NCI-H2171 (cell line): ENCODE measurements at regions not wholly inside any gene's neighbourhood (a gene's known extent, or its start where the extent isn't known, plus 50 kb on each side); places are given as distances from the start of the nearest gene placed in this dataset.

ENCODE experiments used
- DNase-seq: peaks from one replicate; lab custom pipeline; 2025; lab: John Stamatoyannopoulos, UW

DNA sequence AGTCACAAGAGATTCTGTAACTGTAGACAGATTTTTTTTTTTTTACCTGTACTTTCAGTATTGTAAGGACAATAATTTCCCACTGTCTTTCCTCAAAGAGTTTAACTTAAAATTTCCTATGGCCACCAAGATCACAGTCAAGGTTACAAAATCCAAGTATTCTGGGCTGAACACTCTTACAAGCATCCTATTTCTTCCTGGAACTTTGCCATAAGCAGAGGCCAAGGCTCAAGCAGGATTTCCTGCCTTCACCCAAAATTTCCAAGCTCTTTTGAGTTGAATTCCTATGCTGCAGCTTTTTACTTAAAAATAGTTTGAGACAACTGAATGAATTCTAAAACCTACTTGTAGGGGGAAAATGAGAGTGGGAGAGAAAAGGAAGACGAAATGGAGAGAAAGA lies 299.4 kb downstream of the ZNF516 start:
- no peak for DNase-seq

DNA sequence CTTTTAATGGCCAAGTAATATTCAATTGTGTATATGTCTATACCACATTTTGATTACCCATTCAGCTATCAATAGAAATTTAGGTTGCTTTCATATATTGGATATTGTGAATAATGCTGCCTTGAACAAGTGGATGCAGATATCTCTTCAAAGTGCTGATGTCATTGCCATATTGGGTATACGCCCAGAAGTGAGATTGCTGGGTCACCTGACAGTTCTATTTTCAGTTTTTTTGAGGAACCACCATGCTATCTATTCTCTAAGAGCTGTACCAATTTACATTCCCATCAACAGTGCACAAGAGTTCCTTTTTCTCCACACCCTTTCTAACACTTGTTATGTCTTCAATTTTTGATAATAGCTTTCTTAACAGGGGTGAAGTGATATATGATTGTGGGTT lies 306.9 kb downstream of the ZNF516 start:
- DNase-seq = no peak

DNA sequence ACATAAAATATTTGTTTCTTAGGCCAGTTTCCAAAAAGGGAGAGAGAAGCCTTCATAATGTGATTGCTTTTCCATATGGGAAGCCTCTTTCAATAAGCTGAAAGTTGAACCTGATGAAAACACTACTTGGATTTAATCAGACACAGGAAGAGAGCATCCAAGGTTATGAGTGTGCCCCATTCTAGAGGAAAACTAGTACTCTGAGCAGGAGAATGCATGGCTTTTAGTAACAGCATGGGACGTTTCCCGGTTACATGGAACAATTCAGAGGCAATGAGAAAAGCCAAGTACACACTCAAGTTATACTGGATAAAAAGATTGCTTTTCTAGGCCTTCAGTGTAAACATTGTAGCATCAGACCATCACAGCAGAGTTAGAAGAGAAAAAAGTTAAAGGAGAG lies 315.8 kb downstream of the ZNF516 start:
- DNase-seq = no peak

DNA sequence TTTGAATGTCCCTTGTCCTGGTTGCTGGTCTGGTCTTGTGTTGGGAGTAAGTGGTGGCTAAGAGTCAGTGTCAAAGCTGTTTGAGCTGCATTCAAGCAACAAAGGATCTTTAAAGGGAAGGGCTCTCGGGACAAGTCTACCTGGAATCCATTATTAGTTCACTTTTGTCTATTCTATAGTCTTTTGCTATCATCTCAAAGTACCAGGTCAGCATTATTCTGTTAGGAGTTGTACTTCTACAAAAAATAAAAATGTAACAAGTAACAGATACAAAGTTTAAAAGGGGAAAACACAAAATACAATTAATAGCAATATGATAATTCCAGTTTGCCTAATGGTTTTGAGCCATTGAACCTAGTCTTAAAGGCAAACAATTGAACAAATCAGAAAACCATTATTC lies 317.9 kb downstream of the ZNF516 start:
- no peak for DNase-seq

DNA sequence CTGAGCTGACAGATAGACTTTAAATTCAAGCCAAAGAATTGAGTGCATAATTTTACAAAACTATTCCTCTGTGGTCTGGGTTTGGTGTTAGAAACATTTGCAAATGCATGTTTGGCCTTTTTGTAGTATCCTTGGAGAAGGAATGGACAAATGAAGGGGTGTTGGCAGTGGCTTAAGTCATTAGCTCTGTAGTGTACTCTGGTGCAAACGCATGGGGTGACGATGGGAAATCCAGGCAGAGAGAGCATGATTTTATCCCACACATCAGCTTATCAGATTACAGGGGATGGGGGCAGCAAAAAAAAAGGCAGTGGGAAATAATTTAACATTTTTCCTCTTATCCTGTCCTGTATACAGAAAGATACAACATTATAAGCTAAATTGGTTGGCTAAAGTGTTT lies 320.6 kb downstream of the ZNF516 start:
- DNase-seq = no peak

DNA sequence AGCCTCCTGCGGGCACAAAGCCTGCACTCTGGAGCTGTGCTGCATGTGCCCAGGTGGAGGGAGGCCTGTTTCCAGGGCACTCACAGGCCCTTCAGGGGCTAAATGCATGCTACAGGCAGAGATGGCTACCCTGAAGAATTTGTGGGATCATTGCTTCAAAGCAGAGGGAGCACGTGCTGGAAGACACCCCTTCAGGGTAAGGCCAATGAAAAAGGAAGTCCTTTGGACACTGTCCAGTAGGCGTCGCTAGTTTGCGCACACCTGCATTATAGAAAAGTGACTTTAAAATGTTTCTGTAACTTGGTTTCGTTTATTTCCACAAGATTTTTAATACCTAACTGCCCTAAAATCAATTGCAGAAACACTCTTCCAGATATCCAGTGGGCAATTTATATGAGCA lies 325.3 kb downstream of the ZNF516 start:
- DNase-seq = no peak

DNA sequence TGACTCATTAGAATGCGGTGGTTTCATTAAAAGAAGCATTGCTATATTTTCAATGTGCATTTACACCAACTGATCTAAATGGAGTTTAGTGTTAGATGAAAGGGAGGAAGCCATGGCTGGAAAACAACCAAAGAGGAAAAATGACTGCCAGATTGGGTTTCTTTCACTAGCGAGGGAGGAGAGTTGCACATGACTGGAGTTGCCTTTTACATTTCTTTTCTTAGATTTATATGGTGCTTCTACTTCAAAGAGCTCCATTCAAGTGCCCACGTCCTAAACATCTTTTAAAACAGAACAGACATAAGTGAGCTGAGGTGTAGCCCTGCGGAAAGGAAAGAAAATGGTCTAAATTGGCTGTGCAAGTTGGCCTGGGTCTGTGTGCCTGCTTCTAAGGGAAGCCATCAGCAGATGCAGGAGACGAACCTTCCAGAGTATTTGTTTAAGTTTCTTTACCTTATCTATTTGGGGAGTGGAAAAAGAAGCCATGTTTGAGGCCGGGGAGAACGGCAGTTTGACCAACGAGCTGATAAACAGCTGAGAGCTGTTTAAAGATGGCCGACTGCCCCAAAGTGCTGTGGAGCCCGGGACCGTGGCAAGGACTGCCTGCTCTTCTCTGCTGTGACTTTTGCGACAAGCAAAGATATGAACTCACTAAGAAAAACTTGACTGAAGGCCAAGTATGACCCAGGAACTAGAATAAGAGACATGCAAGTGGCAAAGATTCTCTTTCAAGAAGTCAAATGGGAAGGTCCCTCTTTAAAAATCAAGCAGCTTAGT lies 327.0 kb downstream of the ZNF516 start:
- DNase-seq = no peak

DNA sequence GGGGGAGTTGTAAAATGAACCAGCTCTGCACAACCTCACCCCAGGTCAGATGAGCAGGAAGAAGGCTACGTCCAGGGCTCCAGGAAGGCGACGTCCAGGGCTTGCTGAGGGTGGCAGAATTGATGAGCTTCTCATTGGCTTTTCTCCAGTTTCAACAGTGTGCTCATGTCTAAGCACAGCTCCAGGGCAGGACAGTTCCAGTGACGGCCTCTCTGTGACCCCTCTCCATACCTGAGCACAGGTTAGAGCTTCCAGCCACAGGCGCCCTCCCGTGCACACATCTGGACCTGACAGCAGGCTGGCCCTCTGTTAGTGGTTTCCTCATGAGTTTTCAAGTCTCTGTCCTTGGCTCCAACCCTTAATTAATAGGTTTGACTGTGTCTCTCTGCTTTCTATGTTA lies 327.6 kb downstream of the ZNF516 start:
- DNase-seq = no peak

DNA sequence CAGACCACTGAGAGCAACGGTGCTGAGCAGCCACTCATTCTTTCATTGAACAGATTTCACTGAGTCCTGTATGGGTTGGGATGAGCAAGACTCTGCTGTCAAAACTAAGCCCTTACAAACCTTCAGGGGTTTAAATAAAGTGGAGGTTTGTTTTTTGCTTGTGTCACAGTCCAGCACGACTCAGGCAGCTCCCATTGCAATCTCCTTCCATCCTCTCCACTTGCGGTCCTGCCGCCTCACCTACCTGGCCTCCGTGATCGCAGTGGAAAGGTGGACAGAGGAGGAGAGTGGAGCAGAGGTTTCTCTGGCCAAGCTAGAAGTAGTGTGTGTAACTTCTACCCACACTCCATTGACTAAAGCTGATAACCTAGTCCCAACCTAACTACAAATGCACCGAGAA lies 332.2 kb downstream of the ZNF516 start:
- no peak for DNase-seq

DNA sequence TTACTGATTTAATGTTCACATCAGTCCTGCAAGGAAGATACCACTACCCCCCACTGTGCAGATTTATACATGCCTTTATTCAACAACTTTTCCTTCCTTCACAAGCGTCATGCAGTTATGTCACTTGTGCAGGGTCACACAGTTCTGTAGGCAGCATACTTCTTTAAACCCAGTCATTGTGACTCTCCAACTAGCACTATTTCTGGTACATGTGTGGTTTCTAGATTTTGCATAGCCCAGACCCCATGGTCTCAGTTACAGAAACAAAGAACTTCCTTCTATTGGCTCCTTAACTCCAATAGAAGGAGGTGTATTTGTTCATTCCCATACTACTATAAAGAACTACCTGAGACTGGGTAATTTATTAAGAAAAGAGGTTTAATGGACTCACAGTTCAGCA lies 333.1 kb downstream of the ZNF516 start:
- no peak for DNase-seq

DNA sequence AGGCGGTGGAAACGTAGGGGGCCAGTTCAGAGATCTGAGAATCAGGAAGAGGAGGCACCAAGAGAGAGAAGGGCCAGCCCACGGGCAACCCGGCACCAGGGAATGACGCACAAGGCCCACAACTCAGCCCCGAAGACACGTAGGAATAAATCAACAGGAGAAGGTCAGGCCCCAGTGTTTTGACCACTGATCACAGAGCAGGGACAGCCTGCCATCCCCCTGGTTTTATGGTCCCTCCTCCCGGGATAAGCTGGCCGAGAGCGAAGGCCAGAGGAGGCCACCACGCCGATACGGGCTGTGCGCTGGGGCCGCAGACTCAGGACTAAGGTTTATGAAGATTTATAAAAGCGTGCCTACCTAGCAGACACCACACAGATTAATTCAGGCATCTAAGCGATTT lies 341.4 kb downstream of the ZNF516 start:
- DNase-seq = no peak

DNA sequence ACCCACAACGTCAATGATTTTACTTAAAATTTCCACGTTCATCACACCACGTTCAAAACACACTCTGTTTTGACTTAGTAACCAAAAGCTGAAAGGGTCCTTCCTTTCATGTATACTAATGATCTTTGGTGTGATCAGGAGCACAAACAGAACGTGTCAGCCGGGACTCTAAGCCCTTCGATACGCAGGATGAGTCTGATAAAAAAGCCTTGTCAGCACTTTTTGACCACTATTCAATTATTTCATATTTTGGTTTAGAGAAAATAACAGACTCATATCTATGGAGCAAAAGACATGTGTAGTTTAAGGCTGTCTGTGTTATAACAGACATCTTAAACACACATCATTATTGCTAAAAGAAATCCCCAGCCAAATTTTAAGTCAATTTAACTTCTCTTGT lies 345.3 kb downstream of the ZNF516 start:
- no peak for DNase-seq

DNA sequence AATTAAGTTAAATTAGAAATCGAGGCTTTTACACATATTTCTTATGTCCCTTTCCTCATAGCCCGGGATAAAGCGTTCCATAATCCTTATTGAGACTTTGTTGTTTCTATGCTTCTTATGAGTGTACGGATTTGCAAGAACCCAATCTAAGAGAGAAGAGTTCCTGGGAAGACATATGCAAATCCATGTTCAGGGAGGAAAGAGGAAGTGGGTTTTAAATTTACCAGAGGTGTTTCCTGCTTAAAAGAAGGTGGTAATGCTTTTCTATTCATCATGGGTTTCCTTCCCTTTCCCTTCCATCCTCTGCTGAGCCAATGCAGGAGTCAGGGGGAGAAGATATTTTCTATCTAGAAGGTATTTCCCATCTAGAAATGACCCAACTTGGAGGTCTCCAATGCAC lies 345.8 kb downstream of the ZNF516 start:
- no peak for DNase-seq

DNA sequence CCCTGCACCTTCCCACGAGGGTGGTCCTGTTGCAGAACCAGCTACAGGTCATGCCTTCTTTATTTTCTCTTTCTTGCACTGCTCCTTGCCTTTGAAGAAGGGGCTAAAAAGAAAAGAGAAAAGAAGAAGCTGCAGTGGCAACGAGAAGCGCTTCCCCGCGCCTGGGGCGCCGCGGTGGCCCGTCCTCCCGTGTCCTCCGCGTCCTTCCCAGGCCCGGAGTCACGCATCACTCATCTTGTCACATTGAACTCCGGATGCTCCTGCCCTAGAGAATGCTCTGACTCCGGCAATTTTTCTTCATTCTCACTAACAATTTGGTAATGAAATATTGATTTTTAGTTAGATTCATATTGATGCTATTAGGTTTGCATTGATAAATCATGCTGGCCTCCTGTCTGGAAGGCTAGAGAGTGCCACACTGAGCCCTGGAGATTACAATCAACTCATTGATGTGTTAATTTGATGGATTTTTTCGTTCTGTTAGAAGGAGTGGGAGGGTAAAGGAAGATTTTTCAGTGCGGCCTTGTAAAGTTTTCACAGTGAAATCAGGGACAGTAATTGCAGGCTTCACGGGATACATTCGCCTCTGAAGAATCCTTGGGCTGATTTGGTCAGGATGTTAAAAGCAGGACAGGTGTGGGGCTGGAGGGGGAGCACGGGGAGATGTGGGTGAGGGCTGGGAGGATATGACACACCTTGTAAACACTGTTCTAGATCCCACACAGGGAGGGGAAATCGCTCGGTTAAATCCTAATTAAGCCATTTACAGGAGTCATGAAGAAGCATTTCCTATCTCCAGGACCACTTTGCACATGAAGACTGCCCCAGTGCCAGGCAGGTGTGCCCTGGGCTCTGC lies 349.3 kb downstream of the ZNF516 start:
- DNase-seq = no peak

DNA sequence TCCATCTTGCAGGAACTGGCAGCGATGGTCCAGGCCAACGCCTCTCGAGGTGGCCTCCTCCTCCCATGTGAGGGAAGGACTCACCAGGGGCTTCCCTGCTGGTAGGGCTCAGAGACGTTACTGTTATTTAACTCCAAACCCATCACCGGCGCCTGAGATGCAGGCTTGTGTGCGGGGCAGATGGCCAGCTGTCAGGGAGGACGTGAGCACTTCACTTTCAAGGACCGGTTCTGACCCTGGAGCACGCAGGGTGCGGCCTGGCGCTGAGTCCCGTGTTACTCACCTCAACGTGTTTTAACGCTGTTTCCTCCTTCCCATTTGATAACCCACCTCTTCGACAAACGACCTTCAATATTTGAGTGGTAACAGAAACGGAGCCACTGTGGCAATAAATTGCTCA lies 350.2 kb downstream of the ZNF516 start:
- no peak for DNase-seq

DNA sequence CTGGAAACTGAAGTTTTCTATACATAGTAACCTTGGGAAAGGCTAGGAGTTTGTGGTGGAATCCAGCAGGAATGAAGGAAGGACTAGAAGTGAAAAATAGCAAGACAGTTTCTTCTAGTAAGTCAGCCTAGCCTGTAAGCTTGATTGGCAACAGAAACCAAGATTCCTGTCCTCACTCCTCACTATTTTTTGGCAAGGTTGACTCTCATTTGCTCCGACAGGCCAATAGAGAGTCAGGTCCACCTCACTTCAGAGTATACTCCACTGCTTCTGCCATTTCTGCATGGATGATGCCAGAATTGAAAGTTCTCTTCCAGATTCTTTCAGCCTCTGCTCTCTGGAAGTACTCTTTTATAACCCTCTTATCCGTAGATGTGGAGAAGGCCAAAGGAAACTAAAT lies 352.4 kb downstream of the ZNF516 start:
- DNase-seq = no peak

DNA sequence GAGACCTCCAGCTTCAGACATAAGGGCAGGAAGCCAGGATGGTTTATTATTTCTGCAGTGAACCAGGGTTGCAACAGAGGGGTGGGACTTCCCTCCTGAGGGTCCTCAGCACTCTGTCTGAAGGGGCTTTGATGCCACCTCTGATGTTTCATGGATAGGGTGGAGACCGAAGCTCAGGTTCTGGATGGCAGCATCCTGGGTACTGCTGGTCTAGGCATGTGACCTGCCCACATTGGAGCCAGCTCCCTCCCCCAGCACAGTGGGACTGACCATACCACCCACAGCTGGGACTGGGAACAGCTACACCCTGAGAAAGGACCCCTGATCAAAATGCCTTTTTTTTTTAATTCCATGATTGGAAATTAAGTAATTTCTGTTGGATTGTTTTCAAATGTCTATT lies 355.2 kb downstream of the ZNF516 start:
- DNase-seq = no peak

DNA sequence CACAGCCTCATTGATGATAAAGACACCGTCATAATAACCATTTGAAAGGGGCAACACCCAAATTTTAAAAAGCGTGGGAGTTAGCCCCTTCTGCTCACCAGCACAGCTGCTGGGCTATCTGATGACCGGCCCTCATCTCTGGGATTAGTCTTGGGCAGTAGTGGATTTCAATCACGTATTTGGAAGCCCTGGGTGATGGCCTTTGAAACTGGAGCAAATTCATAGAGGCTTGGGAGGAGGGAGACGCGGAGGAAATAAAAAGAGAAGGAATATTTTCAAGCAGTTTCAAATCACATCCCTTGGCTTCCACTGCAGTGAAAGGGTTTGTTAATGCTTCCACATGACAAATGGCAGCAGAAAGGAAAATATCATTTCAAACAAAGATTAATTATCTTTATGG lies 357.8 kb downstream of the ZNF516 start:
- DNase-seq = no peak

DNA sequence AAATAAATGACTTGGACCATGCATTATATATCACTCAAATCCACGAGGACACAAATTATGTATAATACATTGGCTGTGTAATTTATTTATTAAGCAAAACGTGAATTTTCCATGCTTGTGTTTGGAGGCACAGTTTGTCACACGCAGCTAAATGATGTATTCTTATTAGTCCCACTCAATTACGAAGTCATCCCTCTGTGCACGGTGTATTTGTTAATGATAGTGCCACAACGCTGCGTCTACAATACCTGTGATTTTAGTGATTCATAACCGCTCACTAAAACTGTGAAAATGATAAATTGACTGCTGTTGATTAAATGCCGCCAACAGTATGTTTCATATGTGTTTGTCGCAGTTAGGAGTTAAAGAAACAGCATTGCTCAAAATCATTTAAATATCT lies 358.3 kb downstream of the ZNF516 start:
- no peak for DNase-seq

DNA sequence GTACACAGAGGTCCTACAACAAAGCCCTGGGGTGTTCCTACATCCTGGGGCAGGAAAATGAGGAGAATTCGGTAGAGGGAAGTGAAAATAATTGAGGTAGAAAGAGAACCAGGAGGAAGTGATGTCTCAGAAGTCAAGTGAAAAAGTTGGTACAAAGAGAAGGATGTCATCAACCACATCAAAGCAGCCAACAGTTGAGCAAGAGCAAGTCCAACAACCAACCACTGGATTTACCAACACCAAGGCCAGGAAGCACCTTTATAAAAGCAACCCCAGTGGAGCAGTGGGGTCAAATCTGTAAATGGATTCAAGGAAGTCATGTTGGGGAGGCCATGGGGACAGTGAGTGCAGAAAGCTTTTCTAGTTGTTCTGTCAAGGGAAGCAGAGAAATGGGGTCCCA lies 360.4 kb downstream of the ZNF516 start:
- DNase-seq = no peak

DNA sequence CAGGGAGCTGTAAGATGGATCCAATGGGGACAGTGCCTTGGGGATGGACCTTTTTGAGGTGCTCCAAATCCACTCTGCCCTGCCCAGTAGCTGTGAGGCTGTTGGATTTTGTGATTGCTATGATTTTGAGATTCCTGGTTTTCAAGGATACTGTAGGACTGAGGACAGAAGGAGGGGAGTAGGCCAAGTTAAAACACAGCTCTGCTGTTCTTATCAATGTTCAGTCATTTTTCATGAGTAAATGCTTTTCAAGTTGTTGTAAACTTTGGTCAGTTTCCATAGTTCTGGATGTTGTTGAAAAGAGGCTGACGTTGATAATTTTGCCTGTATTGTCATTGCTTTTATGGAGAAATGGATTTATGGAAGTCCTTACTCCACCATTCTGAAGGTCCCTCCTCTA lies 361.2 kb downstream of the ZNF516 start:
- DNase-seq = no peak

DNA sequence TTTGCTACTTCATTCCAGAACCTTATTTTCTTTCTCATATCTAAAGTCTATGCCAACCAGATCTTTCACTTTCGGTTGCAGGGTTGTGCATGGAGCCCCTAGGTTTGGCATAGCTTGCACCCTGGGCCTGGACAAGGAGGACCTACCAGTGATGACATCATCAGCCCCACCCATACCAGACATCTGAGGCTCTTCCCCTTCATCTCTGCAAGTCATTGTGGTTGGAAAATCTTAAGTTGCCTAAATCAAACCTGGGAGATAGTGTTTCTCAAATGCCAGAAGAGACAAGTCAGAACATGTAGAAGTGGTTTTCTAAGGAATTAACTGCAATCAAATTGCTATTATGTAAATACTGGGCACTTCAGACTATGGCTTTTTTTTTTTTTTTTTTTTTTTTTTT lies 363.3 kb downstream of the ZNF516 start:
- no peak for DNase-seq

DNA sequence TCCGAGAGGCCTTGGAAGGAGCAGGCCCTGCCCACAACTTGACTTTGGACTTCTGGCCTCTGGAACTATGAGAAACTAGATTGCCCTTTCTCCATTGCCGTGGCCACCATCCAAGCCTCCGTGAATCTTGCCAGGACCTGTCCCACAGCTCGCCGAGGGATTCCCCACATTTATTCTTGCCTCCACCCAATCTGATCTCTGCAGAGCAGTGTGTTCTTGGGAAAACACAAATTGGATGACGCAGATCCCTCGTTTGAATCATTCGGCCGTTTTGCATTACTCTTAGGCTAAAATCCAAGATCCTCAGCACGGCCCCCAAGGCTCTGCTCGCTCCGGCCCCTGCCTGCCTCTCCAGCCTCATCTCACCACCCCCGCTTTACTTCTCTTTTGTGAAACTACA lies 364.2 kb downstream of the ZNF516 start:
- no peak for DNase-seq

DNA sequence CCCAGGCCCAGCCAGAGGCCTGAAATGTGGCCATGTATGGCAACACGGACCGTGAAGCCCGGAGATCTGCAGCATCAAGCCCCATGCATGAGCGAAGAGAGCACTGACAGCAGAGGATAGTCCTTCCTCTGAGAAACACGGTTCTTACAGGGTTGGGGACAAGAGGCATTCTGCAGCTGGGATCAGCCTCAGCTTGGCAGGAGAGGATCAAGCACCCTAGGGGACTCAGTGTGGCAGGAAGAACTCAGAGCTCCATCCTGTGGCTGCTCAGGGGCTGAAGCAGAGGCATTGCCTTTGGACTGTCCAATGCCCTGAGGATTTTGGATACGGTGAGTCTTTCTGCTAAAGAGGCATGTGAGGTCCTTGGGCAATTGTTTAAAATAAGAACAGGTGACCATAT lies 368.7 kb downstream of the ZNF516 start:
- no peak for DNase-seq
